A549 (cell line): ENCODE measurements at regions not wholly inside any gene's neighbourhood (a gene's known extent, or its start where the extent isn't known, plus 50 kb on each side); places are given as distances from the start of the nearest gene placed in this dataset.

Experiments used
- ATAC-seq, 2 experiments: fragments of 200-7000 bp in 1 of 2; fragments of >200 bp in 1 of 2; cut with Nextera tagmentation in 1 of 2; cut with Tn5 transposase in 1 of 2; 3 replicates each; pipeline versions ENCODE4 v1.8.0 to v1.9.1; 2018 to 2020; ENCODE audit warnings: mild to moderate bottlenecking in 1 of 2, moderate library complexity in 1 of 2
- CTCF ChIA-PET: fragments of 300-600 bp; sonication (Branson Sonifier 250); formaldehyde crosslinking; extraction: SDS; loops from one replicate; lab custom pipeline; 2021; ENCODE audit warnings: antibody characterized with exemption, inconsistent platforms; lab: Yijun Ruan, JAX
- POLR2A ChIA-PET: fragments of 350-600 bp; formaldehyde crosslinking; extraction: SDS; loops from one replicate; lab custom pipeline; 2021; ENCODE audit warnings: antibody characterized with exemption, inconsistent platforms; lab: Yijun Ruan, JAX
- DNase-seq, 2 experiments: peaks; one replicate each; pipeline versions ENCODE4 v3.0.0 to v3.0.0-alpha.2; 2011 to 2016; ENCODE audit warnings: low read depth in 1 of 2, low spot score in 1 of 2
- FAIRE-seq: peaks from 2 replicates; lab custom pipeline; 2011; peaks lifted over from hg19 to GRCh38; lab: Jason Lieb, UNC
- H3K27ac ChIP-seq, 2 experiments: fragments of >200 bp; sonication (Bioruptor Twin); formaldehyde crosslinking; 3 replicates each; pipeline ENCODE4 v1.5.1; 2016 to 2017
- H3K4me1 ChIP-seq: fragments of >200 bp; sonication (Bioruptor Twin); formaldehyde crosslinking; 3 replicates; pipeline ENCODE4 v1.6.1; 2016
- H3K4me2 ChIP-seq: fragments of >200 bp; sonication (Bioruptor Twin); formaldehyde crosslinking; 3 replicates; pipeline ENCODE4 v1.6.1; 2016
- H3K4me3 ChIP-seq: fragments of >200 bp; sonication (Bioruptor Twin); formaldehyde crosslinking; 3 replicates; pipeline ENCODE4 v1.5.1; 2016
- H3K9me3 ChIP-seq: fragments of >200 bp; sonication (Bioruptor Twin); formaldehyde crosslinking; 3 replicates; pipeline ENCODE4 v1.6.1; 2016
- ATOH8 ChIP-seq: fragments of 250-450 bp; sonication (Bioruptor Pico); IDR thresholded peaks from 2 replicates; pipeline ENCODE4 v1.5.0; 2020; ENCODE audit warnings: low read depth, mild to moderate bottlenecking, moderate library complexity
- BCL3 ChIP-seq: fragments of >200 bp; sonication (Bioruptor Twin); formaldehyde crosslinking; IDR thresholded peaks from 3 replicates; pipeline ENCODE4 v1.6.1; 2016
- CBX2 ChIP-seq: fragments of 200-600 bp; sonication (generic); IDR thresholded peaks from 2 replicates; pipeline ENCODE4 v1.6.1; 2016; ENCODE audit warnings: low read depth, mild to moderate bottlenecking, borderline replicate concordance
- CBX8 ChIP-seq: fragments of 200-600 bp; sonication (generic); IDR thresholded peaks from 2 replicates; pipeline ENCODE4 v1.6.1; 2016
- CEBPB ChIP-seq, 2 experiments: fragments of >200 bp in 1 of 2; sonication (Bioruptor Twin) in 1 of 2; formaldehyde crosslinking in 1 of 2; IDR thresholded peaks; 2 replicates each; pipeline ENCODE4 v1.6.1; 2012 to 2016
- CHD2 ChIP-seq: fragments of 150-350 bp; IDR thresholded peaks from 2 replicates; pipeline ENCODE4 v1.6.1; 2014; ENCODE audit warnings: low read length; ENCODE audit not compliant: partially characterized antibody
- CTCF ChIP-seq: fragments of >200 bp; sonication (Bioruptor Twin); formaldehyde crosslinking; IDR thresholded peaks from 3 replicates; pipeline ENCODE4 v1.5.1; 2016
- EHMT2 ChIP-seq: fragments of 200-600 bp; sonication (generic); IDR thresholded peaks from 2 replicates; pipeline ENCODE4 v1.6.1; 2016; ENCODE audit warnings: antibody characterized with exemption, low read depth, mild to moderate bottlenecking, moderate library complexity
- EP300 ChIP-seq, 2 experiments: fragments of >200 bp; sonication (Bioruptor Twin); formaldehyde crosslinking; IDR thresholded peaks; 2 replicates in 1 of 2; 3 replicates in 1 of 2; pipeline ENCODE4 v1.6.1; 2016 to 2017
- FOSL2 ChIP-seq, 2 experiments: fragments of 450-650 bp in 1 of 2; fragments of >200 bp in 1 of 2; sonication (Bioruptor Twin) in 1 of 2; formaldehyde crosslinking; IDR thresholded peaks; 2 replicates each; pipeline versions ENCODE4 v1.5.0 to v1.6.1; 2016 to 2020; ENCODE audit warnings: mild to moderate bottlenecking in 1 of 2, moderate library complexity in 1 of 2
- FOXS1 ChIP-seq: fragments of 250-450 bp; sonication (Bioruptor Pico); IDR thresholded peaks from 2 replicates; pipeline ENCODE4 v1.5.0; 2020; ENCODE audit warnings: mild to moderate bottlenecking, moderate library complexity
- HOXB5 ChIP-seq: fragments of 250-450 bp; sonication (Bioruptor Pico); IDR thresholded peaks from 2 replicates; pipeline ENCODE4 v1.5.0; 2020; ENCODE audit warnings: mild to moderate bottlenecking, moderate library complexity
- MAZ ChIP-seq: fragments of 150-350 bp; IDR thresholded peaks from 2 replicates; pipeline ENCODE4 v1.6.1; 2014; ENCODE audit warnings: antibody characterized with exemption, low read depth, low read length, borderline replicate concordance
- PHF8 ChIP-seq: fragments of 200-600 bp; sonication (generic); IDR thresholded peaks from 2 replicates; pipeline ENCODE4 v1.6.1; 2016; ENCODE audit warnings: low read depth, mild to moderate bottlenecking, antibody characterized with exemption, moderate library complexity, borderline replicate concordance
- POLR2A ChIP-seq: IDR thresholded peaks from 2 replicates; pipeline ENCODE4 v1.6.1; 2012; ENCODE audit warnings: mild to moderate bottlenecking, low read length
- RCOR1 ChIP-seq: fragments of 150-350 bp; IDR thresholded peaks from 2 replicates; pipeline ENCODE4 v1.6.1; 2014; ENCODE audit warnings: antibody characterized with exemption, low read length, low read depth
- SMC3 ChIP-seq: fragments of >200 bp; sonication (Bioruptor Twin); formaldehyde crosslinking; IDR thresholded peaks from 3 replicates; pipeline ENCODE4 v1.6.1; 2018; ENCODE audit warnings: inconsistent platforms
- TP53 ChIP-seq: fragments of 250-450 bp; sonication (Bioruptor Pico); IDR thresholded peaks from 2 replicates; pipeline ENCODE4 v1.5.0; 2021; ENCODE audit warnings: mild to moderate bottlenecking, moderate library complexity
- USF2 ChIP-seq: fragments of 450-650 bp; IDR thresholded peaks from 2 replicates; pipeline ENCODE4 v1.6.1; 2014; ENCODE audit warnings: antibody characterized with exemption
- ZC3H11A ChIP-seq: fragments of 450-650 bp; IDR thresholded peaks from 2 replicates; pipeline ENCODE4 v1.6.1; 2014; ENCODE audit warnings: antibody characterized with exemption, mild to moderate bottlenecking
- ZSCAN20 ChIP-seq: fragments of 250-450 bp; sonication (Bioruptor Pico); IDR thresholded peaks from 2 replicates; pipeline ENCODE4 v1.8.0; 2022; ENCODE audit warnings: mild to moderate bottlenecking, moderate library complexity
- WGBS: methylation state at CpG from one replicate; pipeline ENCODE4 v1.1.6; 2017; ENCODE audit errors: missing lambda C conversion rate; 5-methylcytosine and 5-hydroxymethylcytosine counted together

DNA sequence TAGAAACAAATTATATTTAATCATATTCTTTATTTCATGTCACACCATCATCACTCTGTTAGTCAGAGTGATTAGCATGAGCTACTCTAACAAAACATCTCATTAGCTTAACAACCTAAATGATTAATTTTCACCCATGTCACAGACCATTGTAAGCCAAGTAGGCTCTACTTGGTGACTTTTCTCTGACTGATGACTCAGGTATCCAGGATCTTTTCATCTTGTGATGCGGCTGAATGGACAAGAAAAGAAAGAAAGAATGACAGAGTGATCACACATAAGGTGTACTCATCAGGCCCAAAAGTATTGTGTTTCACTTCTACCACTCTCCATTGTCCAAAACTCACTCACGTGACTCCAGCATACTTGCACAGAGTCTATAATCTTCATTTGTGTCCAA lies 299.3 kb downstream of the ANXA1 start:
- H3K27ac ChIP-seq = no peak overlapping the region
- 56% methylated on average over 2 of the region's 2 CpGs for WGBS
- FAIRE-seq = no peak
- TF ChIP-seq RCOR1 = no peak
- TF ChIP-seq USF2 = no peak
- no peak for TF ChIP-seq PHF8
- no peak for TF ChIP-seq SMC3
- no peak for TF ChIP-seq POLR2A
- no peak for TF ChIP-seq CBX8
- TF ChIP-seq TP53 (CRISPR knock-in tag) = no peak
- TF ChIP-seq ATOH8 (CRISPR knock-in tag) = no peak
- TF ChIP-seq EHMT2 = no peak
- H3K4me2 ChIP-seq = no peak overlapping the region
- DNase-seq = no peak
- H3K4me1 ChIP-seq = no peaks in the 10 kb centered on the region
- no peaks in the 10 kb centered on the region for H3K9me3 ChIP-seq
- H3K4me3 ChIP-seq = no peak overlapping the region
- CTCF ChIA-PET = interaction anchor here (1.0 kb wide), 1 partner anchor 11 kb away, joined by 3 read pairs; no protein-coding TSS in a partner anchor
- ATAC-seq = no peak
- POLR2A ChIA-PET = no interaction called here

GRCh38 chr9:73459817-73460216 lies 308.2 kb downstream of the ANXA1 start:
- FAIRE-seq (peak; percentile 61), DNase-seq (no peak), ATAC-seq (no peak)
- ChIA-PET POLR2A (no interaction called here), CTCF (no interaction called here)
- no peak overlapping the region for H3K4me3 ChIP-seq
- no peak for TF ChIP-seq PHF8
- TF ChIP-seq ZSCAN20 (CRISPR knock-in tag) = no peak
- TF ChIP-seq EP300 (IDR thresholded peaks at IDR 0.05) = no peak
- no peak for TF ChIP-seq ATOH8 (CRISPR knock-in tag)
- TF ChIP-seq ZC3H11A = no peak
- no peak for TF ChIP-seq BCL3
- no peak for TF ChIP-seq CEBPB (IDR thresholded peaks at IDR 0.05)
- no peak for TF ChIP-seq FOXS1
- no peak for TF ChIP-seq HOXB5 (CRISPR knock-in tag)
- TF ChIP-seq MAZ = no peak
- no peak for TF ChIP-seq CHD2
- no peak for TF ChIP-seq POLR2A
- TF ChIP-seq USF2 = no peak
- TF ChIP-seq FOSL2 (IDR thresholded peaks at IDR 0.05) = no peak
- TF ChIP-seq FOSL2 (CRISPR knock-in tag; IDR thresholded peaks at IDR 0.05) = no peak
- TF ChIP-seq CTCF = no peak
- TF ChIP-seq CBX2 = no peak
- no peaks in the 10 kb centered on the region for H3K9me3 ChIP-seq
- no peak overlapping the region for H3K4me2 ChIP-seq
- H3K4me1 ChIP-seq = no peaks in the 10 kb centered on the region
- no peak overlapping the region for H3K27ac ChIP-seq
